A673 (cell line): ENCODE measurements at regions not wholly inside any gene's neighbourhood (a gene's known extent, or its start where the extent isn't known, plus 50 kb on each side); places are given as distances from the start of the nearest gene placed in this dataset.

Source experiments
- EZH2 ChIP-seq: fragments of 200-600 bp; sonication (generic); IDR thresholded peaks from 2 replicates; pipeline ENCODE4 v1.6.1; 2017; ENCODE audit warnings: borderline replicate concordance, low read depth, mild to moderate bottlenecking, mixed read lengths, antibody characterized with exemption, low read length; ENCODE audit not compliant: poor library complexity, severe bottlenecking
- TF ChIP-seq, protein P1 (sequence below): fragments of 300-800, 200-600 bp; sonication (generic); conservative IDR thresholded peaks from 2 replicates; pipeline ENCODE4 v1.5.1; 2017; ENCODE audit warnings: low read depth, mild to moderate bottlenecking, antibody characterized with exemption, low read length, moderate library complexity, mixed read lengths

DNA sequence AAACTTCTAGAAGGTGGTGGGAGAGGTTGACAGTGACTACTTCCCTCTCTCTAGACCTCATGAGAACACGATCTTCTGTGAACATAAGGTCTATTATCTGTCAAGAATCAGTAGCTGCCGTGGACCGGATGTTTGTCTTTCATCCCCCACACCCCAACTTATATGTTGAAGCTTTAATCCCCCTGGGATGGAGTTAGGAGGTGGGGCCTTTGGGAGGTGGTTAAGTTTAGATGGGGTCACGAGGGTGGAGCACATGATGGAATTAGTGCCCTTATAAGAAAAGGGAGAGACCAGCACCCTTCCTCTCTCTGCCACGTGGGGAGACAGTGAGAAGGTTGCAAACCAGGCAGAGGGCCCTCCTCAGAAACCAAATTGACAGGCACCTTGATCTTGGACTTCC, 409.1 kb downstream of the QKI start:
- TF ChIP-seq EZH2: no peak
- TF ChIP-seq, protein P1, sequence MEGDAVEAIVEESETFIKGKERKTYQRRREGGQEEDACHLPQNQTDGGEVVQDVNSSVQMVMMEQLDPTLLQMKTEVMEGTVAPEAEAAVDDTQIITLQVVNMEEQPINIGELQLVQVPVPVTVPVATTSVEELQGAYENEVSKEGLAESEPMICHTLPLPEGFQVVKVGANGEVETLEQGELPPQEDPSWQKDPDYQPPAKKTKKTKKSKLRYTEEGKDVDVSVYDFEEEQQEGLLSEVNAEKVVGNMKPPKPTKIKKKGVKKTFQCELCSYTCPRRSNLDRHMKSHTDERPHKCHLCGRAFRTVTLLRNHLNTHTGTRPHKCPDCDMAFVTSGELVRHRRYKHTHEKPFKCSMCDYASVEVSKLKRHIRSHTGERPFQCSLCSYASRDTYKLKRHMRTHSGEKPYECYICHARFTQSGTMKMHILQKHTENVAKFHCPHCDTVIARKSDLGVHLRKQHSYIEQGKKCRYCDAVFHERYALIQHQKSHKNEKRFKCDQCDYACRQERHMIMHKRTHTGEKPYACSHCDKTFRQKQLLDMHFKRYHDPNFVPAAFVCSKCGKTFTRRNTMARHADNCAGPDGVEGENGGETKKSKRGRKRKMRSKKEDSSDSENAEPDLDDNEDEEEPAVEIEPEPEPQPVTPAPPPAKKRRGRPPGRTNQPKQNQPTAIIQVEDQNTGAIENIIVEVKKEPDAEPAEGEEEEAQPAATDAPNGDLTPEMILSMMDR: no peak
